H9 (cell line): ENCODE measurements at regions not wholly inside any gene's neighbourhood (a gene's known extent, or its start where the extent isn't known, plus 50 kb on each side); places are given as distances from the start of the nearest gene placed in this dataset.
A peak's percentile ranks its signal among the peaks of the same experiment; 100 is the strongest.

Experiments used
- DNase-seq: peaks from one replicate; pipeline ENCODE4 v3.0.0-alpha.2; 2017
- H2AFZ ChIP-seq: one replicate; pipeline ENCODE4 v1.6.1; 2013; ENCODE audit warnings: mild to moderate bottlenecking, low read length, control low read depth, moderate library complexity
- H2AK5ac ChIP-seq: 2 replicates; pipeline ENCODE4 v1.6.1; 2013; ENCODE audit warnings: low read length, control low read depth, mixed read lengths; ENCODE audit not compliant: insufficient read length
- H2BK120ac ChIP-seq: one replicate; pipeline ENCODE4 v1.6.1; 2013; ENCODE audit warnings: low read depth, mild to moderate bottlenecking, low read length, control low read depth, inconsistent platforms; ENCODE audit not compliant: poor library complexity, severe bottlenecking
- H2BK12ac ChIP-seq: 2 replicates; pipeline ENCODE4 v1.6.1; 2013; ENCODE audit warnings: low read length, control low read depth, mixed read lengths, low read depth; ENCODE audit not compliant: insufficient read length
- H2BK15ac ChIP-seq: 2 replicates; pipeline ENCODE4 v1.6.1; 2013; ENCODE audit warnings: low read depth, low read length, control low read depth
- H2BK20ac ChIP-seq: one replicate; pipeline ENCODE4 v1.6.1; 2013; ENCODE audit warnings: low read depth, mild to moderate bottlenecking, low read length, control low read depth, inconsistent platforms; ENCODE audit not compliant: poor library complexity, severe bottlenecking
- H2BK5ac ChIP-seq: 2 replicates; pipeline ENCODE4 v1.6.1; 2013; ENCODE audit warnings: low read length, control low read depth, mixed read lengths; ENCODE audit not compliant: insufficient read length
- H3K14ac ChIP-seq: 2 replicates; pipeline ENCODE4 v1.6.1; 2013; ENCODE audit warnings: low read length, control low read depth; ENCODE audit not compliant: insufficient read depth
- H3K18ac ChIP-seq: 2 replicates; pipeline ENCODE4 v1.6.1; 2013; ENCODE audit warnings: low read depth, mild to moderate bottlenecking, mixed read lengths, low read length, control low read depth; ENCODE audit not compliant: insufficient read length
- H3K23ac ChIP-seq: 2 replicates; pipeline ENCODE4 v1.6.1; 2013; ENCODE audit warnings: low read length, control low read depth, mixed read lengths, low read depth; ENCODE audit not compliant: insufficient read length
- H3K23me2 ChIP-seq: 2 replicates; pipeline ENCODE4 v1.6.1; 2013; ENCODE audit warnings: low read depth, mild to moderate bottlenecking, mixed read lengths, low read length, control low read depth; ENCODE audit not compliant: insufficient read length, poor library complexity, severe bottlenecking
- H3K27ac ChIP-seq: 2 replicates; pipeline ENCODE4 v1.5.1; 2013; ENCODE audit warnings: low read length, control low read depth, mixed read lengths, low read depth; ENCODE audit not compliant: insufficient read length
- H3K27me3 ChIP-seq: 2 replicates; pipeline ENCODE4 v1.6.1; 2013; ENCODE audit warnings: low read length, control low read depth, inconsistent platforms; ENCODE audit not compliant: insufficient read depth
- H3K4ac ChIP-seq: 2 replicates; pipeline ENCODE4 v1.6.1; 2013; ENCODE audit warnings: low read depth, mild to moderate bottlenecking, control low read depth, inconsistent platforms, low read length, moderate library complexity
- H3K4me1 ChIP-seq: 2 replicates; pipeline ENCODE4 v1.6.1; 2013; ENCODE audit warnings: low read length, control low read depth, inconsistent platforms; ENCODE audit not compliant: insufficient read depth
- H3K4me2 ChIP-seq: 2 replicates; pipeline ENCODE4 v1.6.1; 2013; ENCODE audit warnings: low read length, control low read depth, mixed read lengths; ENCODE audit not compliant: insufficient read length, insufficient read depth
- H3K56ac ChIP-seq: 2 replicates; pipeline ENCODE4 v1.6.1; 2013; ENCODE audit warnings: low read depth, mild to moderate bottlenecking, mixed read lengths, low read length, control low read depth; ENCODE audit not compliant: insufficient read length
- H3K79me1 ChIP-seq: 2 replicates; pipeline ENCODE4 v1.6.1; 2013; ENCODE audit warnings: low read depth, mild to moderate bottlenecking, moderate library complexity, low read length, control low read depth, inconsistent platforms; ENCODE audit not compliant: insufficient read depth, poor library complexity, severe bottlenecking
- H3K79me2 ChIP-seq: 2 replicates; pipeline ENCODE4 v1.6.1; 2013; ENCODE audit warnings: low read length, control low read depth, inconsistent platforms; ENCODE audit not compliant: insufficient read depth
- H3K9ac ChIP-seq: 2 replicates; pipeline ENCODE4 v1.6.1; 2013; ENCODE audit warnings: low read length, control low read depth, mixed read lengths; ENCODE audit not compliant: insufficient read length; ENCODE audit errors: extremely low read depth
- H3K9me3 ChIP-seq: one replicate; pipeline ENCODE4 v1.6.1; 2013; ENCODE audit warnings: low read depth, low read length, inconsistent platforms; ENCODE audit not compliant: control insufficient read depth
- H3T11ph ChIP-seq: one replicate; pipeline ENCODE4 v1.6.1; 2013; ENCODE audit warnings: mild to moderate bottlenecking, low read length, control low read depth, inconsistent platforms
- H4K20me1 ChIP-seq: one replicate; pipeline ENCODE4 v1.6.1; 2013; ENCODE audit not compliant: control insufficient read depth, insufficient read length, insufficient read depth
- H4K5ac ChIP-seq: 2 replicates; pipeline ENCODE4 v1.6.1; 2013; ENCODE audit warnings: low read depth, mild to moderate bottlenecking, mixed read lengths, low read length, control low read depth; ENCODE audit not compliant: insufficient read length
- H4K8ac ChIP-seq: replicated peaks from 2 replicates; pipeline ENCODE4 v1.6.1; 2013; ENCODE audit warnings: low read length, control low read depth, mixed read lengths, low read depth; ENCODE audit not compliant: insufficient read length
- H4K91ac ChIP-seq: 2 replicates; pipeline ENCODE4 v1.6.1; 2013; ENCODE audit warnings: low read depth, mild to moderate bottlenecking, moderate library complexity, mixed read lengths, low read length, control low read depth; ENCODE audit not compliant: insufficient read length
- H3K27ac Mint-ChIP-seq, 3 experiments: 2 replicates in 2 of 3; 3 replicates in 1 of 3; pipeline ENCODE4 v1.8.0; 2020 to 2021; ENCODE audit warnings: mixed read lengths in 3 of 3, mild to moderate bottlenecking in 1 of 3, moderate library complexity in 1 of 3
- H3K27me3 Mint-ChIP-seq: 2 replicates; pipeline ENCODE4 v1.8.0; 2021; ENCODE audit warnings: low read depth, mild to moderate bottlenecking, moderate library complexity, mixed read lengths
- H3K36me3 Mint-ChIP-seq, 3 experiments: 2 replicates in 2 of 3; 3 replicates in 1 of 3; pipeline ENCODE4 v1.8.0; 2020 to 2021; ENCODE audit warnings: low read depth in 3 of 3, mixed read lengths in 3 of 3; ENCODE audit not compliant: insufficient read depth in 1 of 3
- H3K4me1 Mint-ChIP-seq, 2 experiments: 2 replicates each; pipeline ENCODE4 v1.8.0; 2020; ENCODE audit warnings: mixed read lengths in 2 of 2
- H3K4me3 Mint-ChIP-seq, 2 experiments: 2 replicates in 1 of 2; 3 replicates in 1 of 2; pipeline ENCODE4 v1.8.0; 2020 to 2021; ENCODE audit warnings: mild to moderate bottlenecking in 2 of 2, mixed read lengths in 2 of 2, moderate library complexity in 1 of 2
- H3K9me3 Mint-ChIP-seq, 2 experiments: 2 replicates in 1 of 2; 3 replicates in 1 of 2; pipeline ENCODE4 v1.8.0; 2020; ENCODE audit warnings: mild to moderate bottlenecking in 2 of 2, mixed read lengths in 2 of 2, moderate library complexity in 1 of 2
- CTCF ChIP-seq: fragments of 200-600 bp; sonication (generic); conservative IDR thresholded peaks from 3 replicates; pipeline ENCODE4 v1.8.0; 2021; ENCODE audit warnings: antibody characterized with exemption, mild to moderate bottlenecking
- WGBS: extraction: QIAGEN DNeasy Blood & Tissue Kit; methylation state at CpG from one replicate; pipeline ENCODE4 v1.1.7; 2013; ENCODE audit warnings: missing lambda C conversion rate, low lambda C conversion rate, mixed read lengths; ENCODE audit not compliant: insufficient read length; ENCODE audit errors: extremely low coverage; 5-methylcytosine and 5-hydroxymethylcytosine counted together

DNA sequence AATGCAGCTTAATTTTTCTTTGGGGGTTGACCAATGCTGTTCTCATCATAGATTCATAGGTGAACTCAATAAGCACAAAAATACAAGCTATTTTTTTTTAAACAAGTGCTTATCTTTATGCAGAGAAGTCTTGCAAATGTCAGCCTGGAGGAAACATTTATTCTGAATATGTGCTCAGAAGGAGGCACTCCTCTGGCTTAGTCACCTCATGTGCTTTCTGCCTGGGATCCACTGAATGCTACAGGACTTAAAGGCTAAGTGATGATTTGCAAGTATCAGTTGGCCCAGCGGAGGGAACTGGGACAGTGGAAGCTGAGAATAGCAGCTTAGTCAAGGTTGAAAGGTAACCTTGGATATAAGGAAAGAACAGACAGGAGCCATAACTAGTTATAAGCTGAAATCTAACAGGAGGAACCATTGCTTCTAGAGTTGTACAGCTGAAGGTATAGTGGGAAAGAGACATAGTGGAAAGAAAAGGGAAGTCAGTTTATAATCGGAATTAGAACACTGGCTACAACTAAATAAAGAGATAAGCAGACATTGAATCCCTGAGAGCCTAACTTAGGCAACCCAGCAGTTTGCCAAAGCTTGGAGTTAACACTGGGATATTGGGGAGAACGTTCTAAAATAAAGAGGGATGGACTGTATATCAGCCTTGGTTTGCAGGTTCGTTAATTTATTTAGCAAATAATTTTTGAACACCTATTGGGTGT lies 488.7 kb downstream of the SUCLG1 start:
- no peak overlapping the region for H3K23ac ChIP-seq
- H3K4me2 ChIP-seq: no peak overlapping the region
- no peak overlapping the region for H2BK12ac ChIP-seq
- Mint-ChIP-seq H3K9me3 (peaks cover 6 to 11% of the 10 kb centered on the region in 2 experiments), H3K4me1 (peaks cover 20 to 22% of the 10 kb centered on the region in 2 experiments), H3K36me3 (peaks cover 0 to 6% (median 0%) of the 10 kb centered on the region in 3 experiments; a peak in 3 of 7 replicates), H3K27me3 (no peaks in the 10 kb centered on the region), H3K27ac (0 out of 7 replicates have a peak overlapping the region, but pooled peaks of 1 of the 3 experiments have one; percentile 58), H3K4me3 (no peak overlapping the region)
- H3K18ac ChIP-seq: no peak overlapping the region
- no peaks in the 10 kb centered on the region for H3K23me2 ChIP-seq
- H2AK5ac ChIP-seq: no peak overlapping the region
- no peak overlapping the region for H3K56ac ChIP-seq
- no peak overlapping the region for H3T11ph ChIP-seq
- H3K4ac ChIP-seq: no peak overlapping the region
- no peak overlapping the region for H4K91ac ChIP-seq
- TF ChIP-seq CTCF: no peak
- no peak overlapping the region for H2BK20ac ChIP-seq
- H3K14ac ChIP-seq: no peak overlapping the region
- H3K27ac ChIP-seq: no peak overlapping the region
- no peaks in the 10 kb centered on the region for H3K27me3 ChIP-seq
- H3K79me1 ChIP-seq: no peaks in the 10 kb centered on the region
- H3K79me2 ChIP-seq: no peaks in the 10 kb centered on the region
- H4K20me1 ChIP-seq: no peaks in the 10 kb centered on the region
- H4K5ac ChIP-seq: no peak overlapping the region
- H2BK5ac ChIP-seq: no peak overlapping the region
- no peak for DNase-seq
- H2AFZ ChIP-seq: no peak overlapping the region
- H3K9me3 ChIP-seq: no peaks in the 10 kb centered on the region
- H2BK120ac ChIP-seq: no peak overlapping the region
- H4K8ac ChIP-seq: no peak overlapping the region
- H3K9ac ChIP-seq: no peak overlapping the region
- peaks cover 2% of the 10 kb centered on the region; the same call in 1 of the 2 replicates for H3K4me1 ChIP-seq
- WGBS: no CpG with 5 or more reads among the region's 4 CpGs
- no peak overlapping the region for H2BK15ac ChIP-seq
